HepG2 (cell line): ENCODE measurements at regions not wholly inside any gene's neighbourhood (a gene's known extent, or its start where the extent isn't known, plus 50 kb on each side); places are given as distances from the start of the nearest gene placed in this dataset.

Experiments used
- ATAC-seq: fragments of 200-7000 bp; cut with Tn5 transposase; 3 replicates; pipeline ENCODE4 v1.9.1; 2020; ENCODE audit warnings: mild to moderate bottlenecking, moderate library complexity
- BruUV-seq: library from RNA; stranded (reverse); fragments of 400-500 nt; replicated peaks from 2 replicates; lab custom pipeline; 2021; lab: Mats Ljungman, UMichigan
- CTCF ChIA-PET: fragments of 300-600 bp; formaldehyde crosslinking; extraction: SDS; loops from one replicate; lab custom pipeline; 2021; ENCODE audit warnings: low total read pairs, inconsistent platforms, low intra/inter-chr PET ratio; lab: Yijun Ruan, JAX
- POLR2A ChIA-PET: fragments of 350-600 bp; sonication (Branson Sonifier 250); formaldehyde crosslinking; loops from one replicate; lab custom pipeline; 2020; ENCODE audit warnings: antibody characterized with exemption, inconsistent platforms; lab: Yijun Ruan, JAX
- DNase-seq: peaks from one replicate; pipeline ENCODE4 v3.0.0-alpha.2; 2015; ENCODE audit warnings: low spot score
- FAIRE-seq: peaks from 3 replicates; lab custom pipeline; 2011; peaks lifted over from hg19 to GRCh38; lab: Jason Lieb, UNC
- H2AFZ ChIP-seq: one replicate; pipeline ENCODE4 v1.6.1; 2011; ENCODE audit warnings: low read length, inconsistent platforms
- H3K27ac ChIP-seq: fragments of 300-600 bp; 3 replicates; pipeline ENCODE4 v1.8.0; 2011; ENCODE audit warnings: mixed run types, mild to moderate bottlenecking, mixed read lengths, low read length, inconsistent platforms; ENCODE audit not compliant: insufficient read depth; ENCODE audit errors: extremely low read length
- H3K27me3 ChIP-seq, 2 experiments: fragments of 200-600 bp in 1 of 2; 2 replicates in 1 of 2; 3 replicates in 1 of 2; pipeline versions ENCODE4 v1.6.0 to v1.8.0; 2011; ENCODE audit warnings: low read length in 2 of 2, mild to moderate bottlenecking in 2 of 2, moderate library complexity in 2 of 2, inconsistent platforms in 1 of 2; ENCODE audit not compliant: insufficient read depth in 2 of 2, control insufficient read depth in 1 of 2
- H3K36me3 ChIP-seq, 2 experiments: fragments of 200-600 bp in 1 of 2; replicated peaks in 1 of 2; 2 replicates in 1 of 2; 3 replicates in 1 of 2; pipeline versions ENCODE4 v1.5.1 to v1.8.0; 2011; ENCODE audit warnings: low read length in 2 of 2, inconsistent platforms in 1 of 2; ENCODE audit not compliant: insufficient read depth in 2 of 2, control insufficient read depth in 1 of 2
- H3K4me1 ChIP-seq: 2 replicates; pipeline ENCODE4 v1.5.1; 2012; ENCODE audit warnings: low read length, inconsistent platforms; ENCODE audit not compliant: insufficient read depth
- H3K4me2 ChIP-seq: 2 replicates; pipeline ENCODE4 v1.6.0; 2011; ENCODE audit warnings: low read depth, low read length, inconsistent platforms
- H3K4me3 ChIP-seq, 3 experiments: fragments of 200-600 bp in 1 of 3; sonication (generic), shearing (Covaris generic) in 1 of 3; replicated peaks in 1 of 3; 2 replicates each; pipeline ENCODE4 v1.5.1; 2011 to 2016; ENCODE audit warnings: low read length in 3 of 3, inconsistent platforms in 2 of 3, low read depth in 2 of 3, mild to moderate bottlenecking in 2 of 3, control low read depth in 1 of 3, mixed read lengths in 1 of 3; ENCODE audit not compliant: insufficient read depth in 1 of 3
- H3K79me2 ChIP-seq: one replicate; pipeline ENCODE4 v1.6.1; 2011; ENCODE audit warnings: low read length, inconsistent platforms; ENCODE audit not compliant: insufficient read depth
- H3K9ac ChIP-seq: 2 replicates; pipeline ENCODE4 v1.6.0; 2011; ENCODE audit warnings: mild to moderate bottlenecking, low read depth, low read length, inconsistent platforms; ENCODE audit not compliant: insufficient read depth
- H3K9me3 ChIP-seq: 2 replicates; pipeline ENCODE4 v1.5.1; 2012; ENCODE audit warnings: mild to moderate bottlenecking, low read length
- H4K20me1 ChIP-seq: 2 replicates; pipeline ENCODE4 v1.6.0; 2011; ENCODE audit warnings: inconsistent platforms, mild to moderate bottlenecking, low read length, moderate library complexity; ENCODE audit not compliant: insufficient read depth
- AGO1 ChIP-seq: fragments of 200-400 bp; formaldehyde crosslinking; IDR thresholded peaks from 2 replicates; pipeline ENCODE4 v1.6.1; 2017; ENCODE audit warnings: mild to moderate bottlenecking, low read depth, low read length, moderate library complexity; ENCODE audit not compliant: poor library complexity, severe bottlenecking
- ETV6 ChIP-seq: sonication (generic); formaldehyde crosslinking; conservative IDR thresholded peaks from 2 replicates; pipeline ENCODE4 v1.4.0; 2020; ENCODE audit warnings: missing genetic modification reagents
- KIAA2018 ChIP-seq: sonication (generic); formaldehyde crosslinking; IDR thresholded peaks from 2 replicates; pipeline ENCODE4 v1.5.0; 2020; ENCODE audit warnings: mild to moderate bottlenecking, missing genetic modification reagents, borderline replicate concordance
- MYNN ChIP-seq: sonication (generic); formaldehyde crosslinking; IDR thresholded peaks from 2 replicates; pipeline ENCODE4 v1.4.0; 2020; ENCODE audit warnings: mild to moderate bottlenecking, low read depth, missing genetic modification reagents
- PAXIP1 ChIP-seq: sonication (generic); formaldehyde crosslinking; conservative IDR thresholded peaks from 2 replicates; pipeline ENCODE4 v1.4.0; 2020; ENCODE audit warnings: mild to moderate bottlenecking, missing genetic modification reagents, moderate library complexity
- RARG ChIP-seq: sonication (generic); formaldehyde crosslinking; IDR thresholded peaks from 2 replicates; pipeline ENCODE4 v1.4.0; 2020; ENCODE audit warnings: low read depth, mild to moderate bottlenecking, missing genetic modification reagents
- ZFP41 ChIP-seq: sonication (generic); formaldehyde crosslinking; IDR thresholded peaks from 2 replicates; pipeline ENCODE4 v1.4.0; 2020; ENCODE audit warnings: mild to moderate bottlenecking, missing genetic modification reagents, borderline replicate concordance
- WGBS: methylation state at CpG from one replicate; pipeline ENCODE4 v1.1.6; 2017; ENCODE audit warnings: low lambda C conversion rate; 5-methylcytosine and 5-hydroxymethylcytosine counted together
- in situ Hi-C: cut with HindIII; loops from 2 replicates; pipeline ENCODE4 v1.10.0; 2017; ENCODE audit warnings: low pct_unique_long_range_greater_than_20kb; ENCODE audit not compliant: extremely low pct_ligation_motif_present
- intact Hi-C: fragments of 100-400 bp; cut with micrococcal nuclease; formaldehyde crosslinking; loops from one replicate; pipeline ENCODE4 v1.10.0; 2022; ENCODE audit not compliant: unreplicated experiment
- TF ChIP-seq, protein P1 (sequence below): IDR thresholded peaks from 2 replicates; pipeline ENCODE4 v1.6.1; 2018; ENCODE audit warnings: missing genetic modification reagents
- TF ChIP-seq, protein P2 (sequence below): sonication (generic); formaldehyde crosslinking; IDR thresholded peaks from 2 replicates; pipeline ENCODE4 v1.4.0; 2020; ENCODE audit warnings: missing genetic modification reagents, borderline replicate concordance

GRCh38 chr21:16013570-16013969, 283.8 kb downstream of the USP25 start:
- no peak overlapping the region for H3K4me3 ChIP-seq
- ChIA-PET CTCF (no interaction called here), POLR2A (no interaction called here)
- ATAC-seq (no peak), FAIRE-seq (no peak), DNase-seq (no peak)
- no peaks in the 10 kb centered on the region for H4K20me1 ChIP-seq
- H3K4me1 ChIP-seq = peaks cover 10% of the 10 kb centered on the region
- H3K27ac ChIP-seq = no peak overlapping the region
- H3K9ac ChIP-seq = no peak overlapping the region
- intact Hi-C loops = no loop called here
- 1% methylated on average over 2 of the region's 2 CpGs for WGBS
- H3K9me3 ChIP-seq = no peaks in the 10 kb centered on the region
- H2AFZ ChIP-seq = no peak overlapping the region
- no peaks in the 10 kb centered on the region for H3K36me3 ChIP-seq
- in situ Hi-C loops = no loop called here
- H3K79me2 ChIP-seq = no peaks in the 10 kb centered on the region
- H3K4me2 ChIP-seq = no peak overlapping the region
- BruUV-seq = no TSS peak
- no peaks in the 10 kb centered on the region for H3K27me3 ChIP-seq
- TF ChIP-seq PAXIP1 (CRISPR knock-in tag) (no peak), ZFP41 (no peak), KIAA2018 (CRISPR knock-in tag) (no peak), ETV6 (CRISPR knock-in tag) (no peak), MYNN (no peak), AGO1 (no peak), RARG (CRISPR knock-in tag) (no peak)
- TF ChIP-seq, protein P1, sequence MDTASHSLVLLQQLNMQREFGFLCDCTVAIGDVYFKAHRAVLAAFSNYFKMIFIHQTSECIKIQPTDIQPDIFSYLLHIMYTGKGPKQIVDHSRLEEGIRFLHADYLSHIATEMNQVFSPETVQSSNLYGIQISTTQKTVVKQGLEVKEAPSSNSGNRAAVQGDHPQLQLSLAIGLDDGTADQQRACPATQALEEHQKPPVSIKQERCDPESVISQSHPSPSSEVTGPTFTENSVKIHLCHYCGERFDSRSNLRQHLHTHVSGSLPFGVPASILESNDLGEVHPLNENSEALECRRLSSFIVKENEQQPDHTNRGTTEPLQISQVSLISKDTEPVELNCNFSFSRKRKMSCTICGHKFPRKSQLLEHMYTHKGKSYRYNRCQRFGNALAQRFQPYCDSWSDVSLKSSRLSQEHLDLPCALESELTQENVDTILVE (CRISPR knock-in tag) = no peak
- TF ChIP-seq, protein P2, sequence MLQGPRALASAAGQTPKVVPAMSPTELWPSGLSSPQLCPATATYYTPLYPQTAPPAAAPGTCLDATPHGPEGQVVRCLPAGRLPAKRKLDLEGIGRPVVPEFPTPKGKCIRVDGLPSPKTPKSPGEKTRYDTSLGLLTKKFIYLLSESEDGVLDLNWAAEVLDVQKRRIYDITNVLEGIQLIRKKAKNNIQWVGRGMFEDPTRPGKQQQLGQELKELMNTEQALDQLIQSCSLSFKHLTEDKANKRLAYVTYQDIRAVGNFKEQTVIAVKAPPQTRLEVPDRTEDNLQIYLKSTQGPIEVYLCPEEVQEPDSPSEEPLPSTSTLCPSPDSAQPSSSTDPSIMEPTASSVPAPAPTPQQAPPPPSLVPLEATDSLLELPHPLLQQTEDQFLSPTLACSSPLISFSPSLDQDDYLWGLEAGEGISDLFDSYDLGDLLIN (CRISPR knock-in tag) = no peak
